Panc1 (cell line): ENCODE measurements at regions not wholly inside any gene's neighbourhood (a gene's known extent, or its start where the extent isn't known, plus 50 kb on each side); places are given as distances from the start of the nearest gene placed in this dataset.

Experiments used
- ATAC-seq: fragments of 200-7000 bp; cut with Tn5 transposase; 2 replicates; pipeline ENCODE4 v1.9.1; 2020; ENCODE audit warnings: mild to moderate bottlenecking, moderate library complexity
- BruUV-seq: library from RNA; stranded (reverse); fragments of 400-500 nt; replicated peaks from 2 replicates; lab custom pipeline; 2021; lab: Mats Ljungman, UMichigan
- CTCF ChIA-PET: fragments of 300-600 bp; sonication (Branson Sonifier 250); formaldehyde crosslinking; loops from one replicate; lab custom pipeline; 2022; ENCODE audit warnings: antibody characterized with exemption; lab: Charles Lee
- POLR2A ChIA-PET: fragments of 300-600 bp; sonication (Branson Sonifier 250); formaldehyde crosslinking; loops from one replicate; lab custom pipeline; 2022; ENCODE audit warnings: antibody characterized with exemption; lab: Charles Lee
- DNase-seq: peaks from one replicate; pipeline ENCODE4 v3.0.0-alpha.2; 2010; ENCODE audit warnings: low read depth, low spot score
- H3K27ac ChIP-seq: 2 replicates; pipeline ENCODE4 v1.5.1; 2011; ENCODE audit warnings: mild to moderate bottlenecking, low read length, inconsistent platforms
- H3K27me3 ChIP-seq: fragments of 200-500 bp; sonication (Bioruptor generic); 2 replicates; pipeline ENCODE4 v1.6.0; 2014; ENCODE audit warnings: low read length, inconsistent platforms; ENCODE audit not compliant: control insufficient read depth, insufficient read depth
- H3K36me3 ChIP-seq: fragments of 200-500 bp; sonication (Bioruptor generic); 2 replicates; pipeline ENCODE4 v1.5.1; 2014; ENCODE audit warnings: inconsistent platforms, mild to moderate bottlenecking, low read length, moderate library complexity; ENCODE audit not compliant: control insufficient read depth, insufficient read depth
- H3K4me1 ChIP-seq: 2 replicates; pipeline ENCODE4 v1.5.1; 2011; ENCODE audit warnings: inconsistent platforms, mild to moderate bottlenecking, low read length, moderate library complexity; ENCODE audit not compliant: control insufficient read depth, insufficient read depth
- H3K4me3 ChIP-seq, 2 experiments: 2 replicates each; pipeline ENCODE4 v1.5.1; 2011 to 2012; ENCODE audit warnings: low read depth in 2 of 2, low read length in 2 of 2, mild to moderate bottlenecking in 2 of 2, inconsistent platforms in 1 of 2, moderate library complexity in 1 of 2
- H3K9me3 ChIP-seq: fragments of 200-500 bp; sonication (Bioruptor generic); 2 replicates; pipeline ENCODE4 v1.5.1; 2014; ENCODE audit warnings: low read depth, mild to moderate bottlenecking, inconsistent platforms, low read length, moderate library complexity; ENCODE audit not compliant: control insufficient read depth, insufficient read depth
- CTCF ChIP-seq: fragments of 450-650 bp; IDR thresholded peaks from 2 replicates; pipeline ENCODE4 v1.5.1; 2017; ENCODE audit warnings: mild to moderate bottlenecking
- POLR2AphosphoS5 ChIP-seq: IDR thresholded peaks from 2 replicates; pipeline ENCODE4 v1.6.1; 2012; ENCODE audit warnings: mild to moderate bottlenecking, low read depth, low read length, moderate library complexity
- REST ChIP-seq, 2 experiments: IDR thresholded peaks; 2 replicates each; pipeline ENCODE4 v1.6.1; 2011 to 2012; ENCODE audit warnings: low read depth in 2 of 2, control low read depth in 1 of 2, low read length in 1 of 2, mild to moderate bottlenecking in 1 of 2, moderate library complexity in 1 of 2; ENCODE audit not compliant: insufficient read depth in 1 of 2
- SIN3A ChIP-seq: IDR thresholded peaks from 2 replicates; pipeline ENCODE4 v1.6.1; 2012; ENCODE audit warnings: low read depth, mild to moderate bottlenecking, low read length, moderate library complexity, borderline replicate concordance; ENCODE audit not compliant: insufficient read depth
- TCF7L2 ChIP-seq: IDR thresholded peaks from 2 replicates; pipeline ENCODE4 v1.6.1; 2011; ENCODE audit warnings: mild to moderate bottlenecking, low read depth, low read length, inconsistent platforms
- in situ Hi-C: cut with HindIII; loops from 2 replicates; pipeline ENCODE4 v1.10.0; 2016; ENCODE audit warnings: low sequenced_read_pairs, low pct_unique_long_range_greater_than_20kb
- intact Hi-C: fragments of 100-400 bp; cut with micrococcal nuclease; formaldehyde crosslinking; loops from one replicate; pipeline ENCODE4 v1.10.0; 2022; ENCODE audit not compliant: unreplicated experiment

DNA sequence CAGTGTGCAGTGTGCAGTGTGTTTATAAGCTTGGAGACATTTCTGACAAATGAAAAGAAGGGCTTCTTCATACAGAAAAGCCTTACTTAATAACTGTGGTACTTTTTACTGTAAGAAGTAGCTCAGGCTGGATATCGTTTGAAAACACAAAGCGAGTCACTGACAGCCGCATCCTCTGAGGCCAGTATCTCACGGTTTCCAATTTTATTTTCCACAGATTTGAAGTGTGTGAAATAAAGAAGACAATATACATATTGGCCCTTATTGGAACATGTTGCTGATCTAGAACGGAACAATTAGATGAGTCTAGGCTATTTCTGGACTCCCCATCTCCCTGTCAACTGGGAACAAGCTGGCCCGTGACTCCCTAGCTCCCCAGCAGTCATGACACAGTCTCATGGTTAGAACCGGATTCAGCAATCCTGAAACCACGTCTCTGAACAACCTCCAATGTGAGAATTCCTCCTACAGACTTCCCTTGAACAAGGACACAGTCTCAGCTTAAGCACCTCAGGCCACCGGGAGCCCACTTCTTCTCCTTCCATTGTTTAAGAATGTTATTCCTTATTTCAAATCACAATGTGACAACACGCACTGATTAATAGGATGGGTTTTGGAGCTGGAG, 484.5 kb downstream of the COG6 start:
- no peaks in the 10 kb centered on the region for H3K27me3 ChIP-seq
- CTCF ChIA-PET = no interaction called here
- in situ Hi-C loops (no loop called here), intact Hi-C loops (no loop called here)
- no peaks in the 10 kb centered on the region for H3K9me3 ChIP-seq
- no TSS peak for BruUV-seq
- no peaks in the 10 kb centered on the region for H3K36me3 ChIP-seq
- ATAC-seq = no peak
- no peak overlapping the region for H3K27ac ChIP-seq
- H3K4me1 ChIP-seq = no peaks in the 10 kb centered on the region
- no peak for DNase-seq
- TF ChIP-seq TCF7L2 = no peak
- TF ChIP-seq REST (IDR thresholded peaks at IDR 0.05; ENCODE audit: insufficient read depth in 1 of 2, low read depth in 2 of 2, low read length in 1 of 2) = no peak
- no peak for TF ChIP-seq SIN3A
- TF ChIP-seq CTCF = no peak
- no peak for TF ChIP-seq POLR2AphosphoS5
- no peak overlapping the region for H3K4me3 ChIP-seq
- POLR2A ChIA-PET = no interaction called here

DNA sequence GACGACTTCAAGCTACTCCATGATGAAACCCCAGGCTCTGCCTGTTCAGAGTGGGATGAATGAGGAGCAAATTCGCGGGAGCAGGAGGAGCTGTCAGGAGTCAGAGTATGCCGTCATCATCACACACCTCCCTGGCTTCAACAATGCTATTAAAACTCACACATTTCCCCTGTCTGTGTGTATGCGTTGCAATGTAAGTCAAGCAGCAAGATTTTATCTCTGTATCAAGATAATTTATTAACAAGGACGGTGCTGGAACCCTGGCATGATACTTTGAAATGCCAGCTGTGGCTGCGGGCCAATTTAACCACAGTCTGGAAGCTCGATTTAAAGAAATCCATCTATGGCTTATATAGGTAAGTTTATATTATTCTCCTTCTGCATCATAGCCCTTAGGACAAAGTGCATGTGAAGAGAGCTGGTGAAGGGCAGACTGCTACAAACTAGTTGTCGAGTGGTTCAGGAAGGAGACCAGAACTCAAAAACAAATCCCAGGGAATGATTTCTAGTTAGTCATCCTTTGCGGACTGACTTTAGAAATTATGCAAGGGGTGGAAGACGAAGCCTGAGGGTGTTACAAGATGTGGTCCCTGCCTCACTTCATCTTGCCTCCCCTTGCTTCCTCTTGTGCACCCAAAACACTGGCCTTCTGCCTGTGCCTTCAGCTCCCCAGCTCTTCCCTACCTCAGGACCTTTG, 486.5 kb downstream of the COG6 start:
- Histone ChIP-seq H3K36me3 (no peaks in the 10 kb centered on the region), H3K9me3 (no peaks in the 10 kb centered on the region), H3K27me3 (no peaks in the 10 kb centered on the region), H3K4me3 (no peak overlapping the region), H3K4me1 (no peaks in the 10 kb centered on the region), H3K27ac (no peak overlapping the region)
- in situ Hi-C loops (no loop called here), intact Hi-C loops (no loop called here)
- BruUV-seq = no TSS peak
- POLR2A ChIA-PET = no interaction called here
- ATAC-seq (no peak), DNase-seq (no peak)
- no peak for TF ChIP-seq CTCF
- no peak for TF ChIP-seq SIN3A
- no peak for TF ChIP-seq POLR2AphosphoS5
- no peak for TF ChIP-seq TCF7L2
- TF ChIP-seq REST (IDR thresholded peaks at IDR 0.05; ENCODE audit: insufficient read depth in 1 of 2, low read depth in 2 of 2, low read length in 1 of 2) = no peak
- CTCF ChIA-PET = interaction anchor here (0.7 kb wide), 1 partner anchor 326 kb away, joined by 3 read pairs; no protein-coding TSS in a partner anchor
